Loucy (cell line): ENCODE measurements at regions not wholly inside any gene's neighbourhood (a gene's known extent, or its start where the extent isn't known, plus 50 kb on each side); places are given as distances from the start of the nearest gene placed in this dataset.

Experiments
- H2AFZ ChIP-seq: fragments of 200-600 bp; sonication (generic); 2 replicates; pipeline ENCODE4 v1.6.0; 2016; ENCODE audit warnings: antibody characterized with exemption, mild to moderate bottlenecking, low read length, moderate library complexity
- H3F3A ChIP-seq: fragments of 200-600 bp; 2 replicates; pipeline ENCODE4 v1.6.0; 2016; ENCODE audit warnings: antibody characterized with exemption, low read depth, mild to moderate bottlenecking
- H3K27me3 ChIP-seq: fragments of 200-600 bp; sonication (generic); 2 replicates; pipeline ENCODE4 v1.6.1; 2014; ENCODE audit warnings: low read length, mild to moderate bottlenecking; ENCODE audit not compliant: insufficient read depth, poor library complexity, severe bottlenecking
- H3K36me3 ChIP-seq: fragments of 200-600 bp; sonication (generic); 2 replicates; pipeline ENCODE4 v1.6.1; 2016; ENCODE audit warnings: low read length; ENCODE audit not compliant: insufficient read depth
- H3K4me1 ChIP-seq: fragments of 200-600 bp; sonication (generic); 2 replicates; pipeline ENCODE4 v1.5.1; 2014; ENCODE audit warnings: low read length, mild to moderate bottlenecking; ENCODE audit not compliant: insufficient read depth, poor library complexity, severe bottlenecking
- H3K4me2 ChIP-seq: fragments of 200-600 bp; sonication (generic); 2 replicates; pipeline ENCODE4 v1.6.0; 2014; ENCODE audit warnings: antibody characterized with exemption, low read length, low read depth, mild to moderate bottlenecking; ENCODE audit not compliant: poor library complexity, severe bottlenecking
- H3K4me3 ChIP-seq: fragments of 200-600 bp; sonication (generic); 2 replicates; pipeline ENCODE4 v1.5.1; 2014; ENCODE audit warnings: low read length, mild to moderate bottlenecking, mixed read lengths; ENCODE audit not compliant: poor library complexity, severe bottlenecking
- H3K79me2 ChIP-seq: fragments of 200-600 bp; sonication (generic); 2 replicates; pipeline ENCODE4 v1.6.1; 2014; ENCODE audit warnings: low read length; ENCODE audit not compliant: insufficient read depth
- H3K9ac ChIP-seq: fragments of 200-600 bp; sonication (generic); 2 replicates; pipeline ENCODE4 v1.6.0; 2014; ENCODE audit warnings: mild to moderate bottlenecking, low read depth, low read length, moderate library complexity; ENCODE audit not compliant: poor library complexity, severe bottlenecking
- H3K9me2 ChIP-seq: fragments of 200-600 bp; sonication (generic); replicated peaks from 2 replicates; pipeline ENCODE4 v1.6.1; 2016; ENCODE audit warnings: low read depth, low read length, mixed read lengths
- H3K9me3 ChIP-seq: fragments of 200-600 bp; sonication (generic); 2 replicates; pipeline ENCODE4 v1.6.1; 2014; ENCODE audit warnings: mild to moderate bottlenecking, antibody characterized with exemption, low read length, low read depth; ENCODE audit not compliant: insufficient read depth
- H4K20me1 ChIP-seq: fragments of 200-600 bp; sonication (generic); 2 replicates; pipeline ENCODE4 v1.6.0; 2014; ENCODE audit warnings: antibody characterized with exemption, low read length, mild to moderate bottlenecking; ENCODE audit not compliant: insufficient read depth, poor library complexity, severe bottlenecking
- EZH2phosphoT487 ChIP-seq: fragments of 200-600 bp; IDR thresholded peaks from 2 replicates; pipeline ENCODE4 v1.6.1; 2018; ENCODE audit warnings: antibody characterized with exemption, mild to moderate bottlenecking, moderate library complexity, borderline replicate concordance
- TF ChIP-seq, protein P1 (sequence below): fragments of 200-600 bp; sonication (generic); conservative IDR thresholded peaks from 2 replicates; pipeline ENCODE4 v1.5.1; 2014; ENCODE audit warnings: mild to moderate bottlenecking, antibody characterized with exemption, low read length

DNA sequence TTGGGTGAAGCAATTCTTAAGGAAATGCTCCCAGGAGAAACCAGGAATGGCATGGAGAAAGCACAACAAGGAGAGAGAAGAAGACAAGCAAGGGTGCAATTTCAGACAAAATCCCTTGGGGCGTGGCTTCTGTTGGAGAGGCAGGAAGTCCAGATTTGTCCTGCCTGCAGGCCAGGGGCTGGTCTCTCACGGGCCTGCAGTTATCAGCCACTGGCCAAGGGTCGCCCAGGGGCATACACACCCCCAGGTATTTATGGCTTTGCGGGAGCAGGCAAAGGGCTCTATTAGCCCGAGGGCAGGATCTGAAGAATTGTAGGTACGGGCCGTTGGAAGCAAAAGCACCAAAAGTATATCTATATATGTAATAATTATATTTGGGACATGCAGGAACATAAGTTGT, 87.7 kb downstream of the IYD start:
- TF ChIP-seq, protein P1, sequence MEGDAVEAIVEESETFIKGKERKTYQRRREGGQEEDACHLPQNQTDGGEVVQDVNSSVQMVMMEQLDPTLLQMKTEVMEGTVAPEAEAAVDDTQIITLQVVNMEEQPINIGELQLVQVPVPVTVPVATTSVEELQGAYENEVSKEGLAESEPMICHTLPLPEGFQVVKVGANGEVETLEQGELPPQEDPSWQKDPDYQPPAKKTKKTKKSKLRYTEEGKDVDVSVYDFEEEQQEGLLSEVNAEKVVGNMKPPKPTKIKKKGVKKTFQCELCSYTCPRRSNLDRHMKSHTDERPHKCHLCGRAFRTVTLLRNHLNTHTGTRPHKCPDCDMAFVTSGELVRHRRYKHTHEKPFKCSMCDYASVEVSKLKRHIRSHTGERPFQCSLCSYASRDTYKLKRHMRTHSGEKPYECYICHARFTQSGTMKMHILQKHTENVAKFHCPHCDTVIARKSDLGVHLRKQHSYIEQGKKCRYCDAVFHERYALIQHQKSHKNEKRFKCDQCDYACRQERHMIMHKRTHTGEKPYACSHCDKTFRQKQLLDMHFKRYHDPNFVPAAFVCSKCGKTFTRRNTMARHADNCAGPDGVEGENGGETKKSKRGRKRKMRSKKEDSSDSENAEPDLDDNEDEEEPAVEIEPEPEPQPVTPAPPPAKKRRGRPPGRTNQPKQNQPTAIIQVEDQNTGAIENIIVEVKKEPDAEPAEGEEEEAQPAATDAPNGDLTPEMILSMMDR, result no peak
- no peak for TF ChIP-seq EZH2phosphoT487
- Histone ChIP-seq H3K9me2 (no peaks in the 10 kb centered on the region), H3K36me3 (no peaks in the 10 kb centered on the region), H3K4me2 (no peak overlapping the region), H3K9ac (no peak overlapping the region), H3K79me2 (no peaks in the 10 kb centered on the region), H3K4me1 (peaks cover 26% of the 10 kb centered on the region), H2AFZ (peak overlapping the region; percentile 14; the same call in 1 of the 2 replicates), H3K27me3 (no peaks in the 10 kb centered on the region), H3K4me3 (no peak overlapping the region), H3F3A (no peaks in the 10 kb centered on the region; the same call in 1 of the 2 replicates), H4K20me1 (no peaks in the 10 kb centered on the region), H3K9me3 (no peaks in the 10 kb centered on the region)

- TF ChIP-seq EZH2phosphoT487, result no peak
- TF ChIP-seq, protein P1, result no peak
- H2AFZ ChIP-seq, result peak overlapping the region; percentile 60; the same call in 1 of the 2 replicates
- no peak overlapping the region for H3K4me2 ChIP-seq
- no peak overlapping the region for H3K9ac ChIP-seq
- no peaks in the 10 kb centered on the region for H3K27me3 ChIP-seq
- no peaks in the 10 kb centered on the region for H4K20me1 ChIP-seq
- no peaks in the 10 kb centered on the region for H3K9me3 ChIP-seq
- H3F3A ChIP-seq, result no peaks in the 10 kb centered on the region; the same call in 1 of the 2 replicates
- peaks cover 26% of the 10 kb centered on the region for H3K4me1 ChIP-seq
- H3K36me3 ChIP-seq, result no peaks in the 10 kb centered on the region
- H3K4me3 ChIP-seq, result no peak overlapping the region
- H3K9me2 ChIP-seq, result no peaks in the 10 kb centered on the region
- H3K79me2 ChIP-seq, result no peaks in the 10 kb centered on the region
Observed at GRCh38 chr6:150456902-150457643, 88.3 kb downstream of the IYD start.

DNA sequence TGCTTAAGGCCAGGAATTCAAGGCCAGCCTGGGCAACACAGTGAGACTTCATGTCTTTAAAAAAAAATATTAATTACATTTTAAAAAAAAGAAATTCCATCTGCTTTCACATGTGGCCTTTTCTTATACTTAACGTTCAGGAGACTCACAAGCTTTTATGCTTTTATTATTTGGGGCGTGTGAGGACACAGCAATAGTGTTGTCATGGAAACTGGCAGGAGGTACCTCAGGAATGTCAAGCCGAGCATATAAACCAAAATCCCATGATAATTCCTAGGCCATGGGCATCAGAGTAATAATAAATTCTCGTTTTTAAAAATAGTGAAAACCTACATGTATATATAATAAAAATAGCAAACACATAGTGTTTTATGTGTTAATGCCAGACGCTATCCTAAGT, 89.8 kb downstream of the IYD start:
- no peaks in the 10 kb centered on the region for H3K27me3 ChIP-seq
- H3K9me2 ChIP-seq, result no peaks in the 10 kb centered on the region
- H3K4me3 ChIP-seq, result no peak overlapping the region
- H3K79me2 ChIP-seq, result no peaks in the 10 kb centered on the region
- no peaks in the 10 kb centered on the region for H3K36me3 ChIP-seq
- no peak for TF ChIP-seq EZH2phosphoT487
- H3K9ac ChIP-seq, result no peak overlapping the region
- H3K4me1 ChIP-seq, result peaks cover 26% of the 10 kb centered on the region
- H2AFZ ChIP-seq, result no peak overlapping the region
- no peaks in the 10 kb centered on the region for H4K20me1 ChIP-seq
- no peak overlapping the region for H3K4me2 ChIP-seq
- no peaks in the 10 kb centered on the region for H3K9me3 ChIP-seq
- no peaks in the 10 kb centered on the region; the same call in 1 of the 2 replicates for H3F3A ChIP-seq

DNA sequence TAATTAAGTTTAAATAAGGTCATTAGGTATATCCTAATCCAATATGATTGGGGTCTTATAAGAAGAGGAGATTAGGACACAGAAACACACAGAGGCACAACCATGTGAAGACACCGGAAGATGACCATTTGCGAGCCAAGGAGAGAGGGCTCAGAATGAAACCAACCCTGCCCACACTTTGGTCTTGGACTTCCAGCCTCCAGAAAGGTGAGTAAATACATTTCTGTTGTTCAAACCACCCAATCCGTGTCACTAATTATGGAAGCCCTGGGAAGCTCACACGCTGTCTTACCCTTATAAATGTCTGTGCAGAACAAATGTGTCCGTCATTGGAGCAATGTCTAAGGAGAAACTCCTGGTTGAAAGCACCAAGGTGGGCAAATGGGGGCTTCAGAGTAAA, 95.0 kb downstream of the IYD start:
- Histone ChIP-seq H3K9me2 (no peaks in the 10 kb centered on the region), H3K4me2 (no peak overlapping the region), H3K9ac (no peak overlapping the region), H2AFZ (no peak overlapping the region), H3K4me3 (no peak overlapping the region), H4K20me1 (no peaks in the 10 kb centered on the region), H3K27me3 (no peaks in the 10 kb centered on the region), H3K4me1 (peaks cover 15% of the 10 kb centered on the region), H3F3A (no peaks in the 10 kb centered on the region), H3K36me3 (no peaks in the 10 kb centered on the region), H3K9me3 (no peaks in the 10 kb centered on the region), H3K79me2 (no peaks in the 10 kb centered on the region)
- TF ChIP-seq EZH2phosphoT487, result no peak
- TF ChIP-seq, protein P1, result no peak
